ENCODE measurements at regions not wholly inside any gene's neighbourhood (a gene's known extent, or its start where the extent isn't known, plus 50 kb on each side); places are given as distances from the start of the nearest gene placed in this dataset.

- H3K27ac ChIP-seq: no peak overlapping the region
- TF ChIP-seq ZFX (IDR thresholded peaks at IDR 0.05; ENCODE audit: borderline replicate concordance) (no peak), CTCF (IDR thresholded peaks at IDR 0.05) (no peak)
Observed at GRCh38 chr3:18872466-18872865, 275.8 kb upstream of the KCNH8 start.

GRCh38 chr3:18870642-18871041, 277.7 kb upstream of the KCNH8 start:
- TF ChIP-seq ZFX (IDR thresholded peaks at IDR 0.05; ENCODE audit: borderline replicate concordance) (no peak), CTCF (IDR thresholded peaks at IDR 0.05) (no peak)
- H3K27ac ChIP-seq: no peak overlapping the region

GRCh38 chr3:18870074-18870640, 278.2 kb upstream of the KCNH8 start:
- TF ChIP-seq CTCF (IDR thresholded peaks at IDR 0.05): no peak
- TF ChIP-seq ZFX (IDR thresholded peaks at IDR 0.05; ENCODE audit: borderline replicate concordance): no peak
- H3K27ac ChIP-seq: no peak overlapping the region

- TF ChIP-seq CTCF (IDR thresholded peaks at IDR 0.05) (no peak), ZFX (IDR thresholded peaks at IDR 0.05; ENCODE audit: borderline replicate concordance) (no peak)
- H3K27ac ChIP-seq: no peak overlapping the region
Observed at GRCh38 chr3:18868911-18869689, 279.2 kb upstream of the KCNH8 start.

GRCh38 chr3:18866899-18867298, 281.4 kb upstream of the KCNH8 start:
- no peak overlapping the region for H3K27ac ChIP-seq
- TF ChIP-seq CTCF (IDR thresholded peaks at IDR 0.05) (no peak), ZFX (IDR thresholded peaks at IDR 0.05; ENCODE audit: borderline replicate concordance) (no peak)

- H3K27ac ChIP-seq: no peak overlapping the region
- TF ChIP-seq ZFX (IDR thresholded peaks at IDR 0.05; ENCODE audit: borderline replicate concordance): no peak
- TF ChIP-seq CTCF (IDR thresholded peaks at IDR 0.05): no peak
Observed at GRCh38 chr3:18864933-18865731, 283.2 kb upstream of the KCNH8 start.
